Ishikawa (cell line): ENCODE measurements at regions not wholly inside any gene's neighbourhood (a gene's known extent, or its start where the extent isn't known, plus 50 kb on each side); places are given as distances from the start of the nearest gene placed in this dataset.

Experiments
- REST ChIP-seq: IDR thresholded peaks from 2 replicates; pipeline ENCODE4 v1.6.1; 2012; ENCODE audit warnings: low read depth, mild to moderate bottlenecking
- USF1 ChIP-seq: IDR thresholded peaks from 2 replicates; pipeline ENCODE4 v1.6.1; 2012
- YY1 ChIP-seq: IDR thresholded peaks from 2 replicates; pipeline ENCODE4 v1.6.1; 2012; ENCODE audit warnings: low read depth

- no peak for TF ChIP-seq YY1
- no peak for TF ChIP-seq REST
- TF ChIP-seq USF1 = no peak
Measured at GRCh38 chr11:128201801-128202200, 385.6 kb downstream of the ETS1 start.
